ENCODE measurements at regions not wholly inside any gene's neighbourhood (a gene's known extent, or its start where the extent isn't known, plus 50 kb on each side); places are given as distances from the start of the nearest gene placed in this dataset.
A peak's percentile ranks its signal among the peaks of the same experiment; 100 is the strongest.
"Not testable (repeated sequence)": the region's sequence is repeated elsewhere in the genome, so short reads cannot be mapped to it uniquely, and the experiment has no call there.

GRCh38 chrX:128000033-128000432, 52.2 kb downstream of the ACTRT1 start:
- not testable (repeated sequence) for H3K27ac ChIP-seq (ENCODE audit: low read length); H3K4me3 ChIP-seq (ENCODE audit: low read length); H3K9me3 ChIP-seq (replicated peaks; ENCODE audit: control insufficient read depth, low read depth, low read length); H3K4me1 ChIP-seq (ENCODE audit: control insufficient read depth, insufficient read depth, low read length); H3K36me3 ChIP-seq (ENCODE audit: control insufficient read depth, insufficient read depth, low read length); DNase-seq; H3K27me3 ChIP-seq (ENCODE audit: control insufficient read depth, insufficient read depth, low read length)
- WGBS (ENCODE audit: insufficient coverage): no CpG with 5 or more reads among the region's 6 CpGs

- no CpG with 5 or more reads among the region's 1 CpG for WGBS (ENCODE audit: insufficient coverage)
- no peak for DNase-seq
- Histone ChIP-seq H3K36me3 (ENCODE audit: control insufficient read depth, insufficient read depth, low read length) (no peaks in the 10 kb centered on the region), H3K27ac (ENCODE audit: low read length) (no peak overlapping the region), H3K4me1 (ENCODE audit: control insufficient read depth, insufficient read depth, low read length) (no peaks in the 10 kb centered on the region), H3K27me3 (ENCODE audit: control insufficient read depth, insufficient read depth, low read length) (no peaks in the 10 kb centered on the region), H3K4me3 (ENCODE audit: low read length) (no peak overlapping the region), H3K9me3 (replicated peaks; ENCODE audit: control insufficient read depth, low read depth, low read length) (peaks cover 2% of the 10 kb centered on the region)
Observed at GRCh38 chrX:127963696-127964095, 88.5 kb downstream of the ACTRT1 start.

GRCh38 chrX:127947450-127947849, 104.8 kb downstream of the ACTRT1 start:
- H3K36me3 ChIP-seq (ENCODE audit: control insufficient read depth, insufficient read depth, low read length): no peaks in the 10 kb centered on the region
- DNase-seq: no peak
- H3K27me3 ChIP-seq (ENCODE audit: control insufficient read depth, insufficient read depth, low read length): no peaks in the 10 kb centered on the region
- no peak overlapping the region for H3K4me3 ChIP-seq (ENCODE audit: low read length)
- no peaks in the 10 kb centered on the region for H3K9me3 ChIP-seq (replicated peaks; ENCODE audit: control insufficient read depth, low read depth, low read length)
- 67% methylated on average over 1 of the region's 2 CpGs for WGBS (ENCODE audit: insufficient coverage)
- H3K27ac ChIP-seq (ENCODE audit: low read length): no peak overlapping the region
- H3K4me1 ChIP-seq (ENCODE audit: control insufficient read depth, insufficient read depth, low read length): no peaks in the 10 kb centered on the region

GRCh38 chrX:127943571-127943970, 108.6 kb downstream of the ACTRT1 start:
- no peaks in the 10 kb centered on the region for H3K36me3 ChIP-seq (ENCODE audit: control insufficient read depth, insufficient read depth, low read length)
- H3K27ac ChIP-seq (ENCODE audit: low read length): no peak overlapping the region
- WGBS (ENCODE audit: insufficient coverage): no CpG with 5 or more reads among the region's 1 CpG
- no peaks in the 10 kb centered on the region for H3K4me1 ChIP-seq (ENCODE audit: control insufficient read depth, insufficient read depth, low read length)
- no peaks in the 10 kb centered on the region for H3K27me3 ChIP-seq (ENCODE audit: control insufficient read depth, insufficient read depth, low read length)
- H3K9me3 ChIP-seq (replicated peaks; ENCODE audit: control insufficient read depth, low read depth, low read length): no peaks in the 10 kb centered on the region
- no peak for DNase-seq
- no peak overlapping the region for H3K4me3 ChIP-seq (ENCODE audit: low read length)

GRCh38 chrX:127908384-127908783, 143.8 kb downstream of the ACTRT1 start:
- Histone ChIP-seq H3K9me3 (replicated peaks; ENCODE audit: control insufficient read depth, low read depth, low read length) (no peaks in the 10 kb centered on the region), H3K4me1 (ENCODE audit: control insufficient read depth, insufficient read depth, low read length) (no peaks in the 10 kb centered on the region), H3K4me3 (ENCODE audit: low read length) (no peak overlapping the region), H3K36me3 (ENCODE audit: control insufficient read depth, insufficient read depth, low read length) (no peaks in the 10 kb centered on the region), H3K27me3 (ENCODE audit: control insufficient read depth, insufficient read depth, low read length) (no peaks in the 10 kb centered on the region), H3K27ac (ENCODE audit: low read length) (no peak overlapping the region)
- DNase-seq: no peak
- 100% methylated on average over 2 of the region's 6 CpGs for WGBS (ENCODE audit: insufficient coverage)

- H3K27me3 ChIP-seq (ENCODE audit: control insufficient read depth, insufficient read depth, low read length): no peaks in the 10 kb centered on the region
- 88% methylated on average over 1 of the region's 2 CpGs for WGBS (ENCODE audit: insufficient coverage)
- H3K4me1 ChIP-seq (ENCODE audit: control insufficient read depth, insufficient read depth, low read length): no peaks in the 10 kb centered on the region
- peaks cover 3% of the 10 kb centered on the region for H3K9me3 ChIP-seq (replicated peaks; ENCODE audit: control insufficient read depth, low read depth, low read length)
- H3K27ac ChIP-seq (ENCODE audit: low read length): no peak overlapping the region
- no peak overlapping the region for H3K4me3 ChIP-seq (ENCODE audit: low read length)
- no peak for DNase-seq
- H3K36me3 ChIP-seq (ENCODE audit: control insufficient read depth, insufficient read depth, low read length): no peaks in the 10 kb centered on the region
Observed at GRCh38 chrX:127888767-127889166, 163.4 kb downstream of the ACTRT1 start.

GRCh38 chrX:127884921-127885320, 167.3 kb downstream of the ACTRT1 start:
- H3K27ac ChIP-seq (ENCODE audit: low read length): no peak overlapping the region
- H3K9me3 ChIP-seq (replicated peaks; ENCODE audit: control insufficient read depth, low read depth, low read length): no peaks in the 10 kb centered on the region
- 80% methylated on average over 3 of the region's 5 CpGs for WGBS (ENCODE audit: insufficient coverage)
- DNase-seq: no peak
- H3K4me1 ChIP-seq (ENCODE audit: control insufficient read depth, insufficient read depth, low read length): no peaks in the 10 kb centered on the region
- H3K27me3 ChIP-seq (ENCODE audit: control insufficient read depth, insufficient read depth, low read length): no peaks in the 10 kb centered on the region
- no peak overlapping the region for H3K4me3 ChIP-seq (ENCODE audit: low read length)
- H3K36me3 ChIP-seq (ENCODE audit: control insufficient read depth, insufficient read depth, low read length): no peaks in the 10 kb centered on the region

- Histone ChIP-seq H3K4me1 (ENCODE audit: control insufficient read depth, insufficient read depth, low read length) (no peaks in the 10 kb centered on the region), H3K9me3 (replicated peaks; ENCODE audit: control insufficient read depth, low read depth, low read length) (no peaks in the 10 kb centered on the region), H3K36me3 (ENCODE audit: control insufficient read depth, insufficient read depth, low read length) (no peaks in the 10 kb centered on the region), H3K27me3 (ENCODE audit: control insufficient read depth, insufficient read depth, low read length) (no peaks in the 10 kb centered on the region), H3K27ac (ENCODE audit: low read length) (no peak overlapping the region), H3K4me3 (ENCODE audit: low read length) (no peak overlapping the region)
- WGBS (ENCODE audit: insufficient coverage): no CpG with 5 or more reads among the region's 2 CpGs
- DNase-seq: no peak
Observed at GRCh38 chrX:127879585-127879984, 172.6 kb downstream of the ACTRT1 start.

GRCh38 chrX:127877318-127877717, 174.9 kb downstream of the ACTRT1 start:
- H3K9me3 ChIP-seq (replicated peaks; ENCODE audit: control insufficient read depth, low read depth, low read length): no peaks in the 10 kb centered on the region
- no peaks in the 10 kb centered on the region for H3K27me3 ChIP-seq (ENCODE audit: control insufficient read depth, insufficient read depth, low read length)
- H3K4me1 ChIP-seq (ENCODE audit: control insufficient read depth, insufficient read depth, low read length): no peaks in the 10 kb centered on the region
- no CpG with 5 or more reads among the region's 3 CpGs for WGBS (ENCODE audit: insufficient coverage)
- no peaks in the 10 kb centered on the region for H3K36me3 ChIP-seq (ENCODE audit: control insufficient read depth, insufficient read depth, low read length)
- peak; percentile 55 for DNase-seq
- H3K4me3 ChIP-seq (ENCODE audit: low read length): no peak overlapping the region
- peak overlapping the region; percentile 59 for H3K27ac ChIP-seq (ENCODE audit: low read length)

- H3K9me3 ChIP-seq (replicated peaks; ENCODE audit: control insufficient read depth, low read depth, low read length): no peaks in the 10 kb centered on the region
- no CpG with 5 or more reads among the region's 4 CpGs for WGBS (ENCODE audit: insufficient coverage)
- no peaks in the 10 kb centered on the region for H3K36me3 ChIP-seq (ENCODE audit: control insufficient read depth, insufficient read depth, low read length)
- no peak overlapping the region for H3K27ac ChIP-seq (ENCODE audit: low read length)
- no peak overlapping the region for H3K4me3 ChIP-seq (ENCODE audit: low read length)
- no peaks in the 10 kb centered on the region for H3K27me3 ChIP-seq (ENCODE audit: control insufficient read depth, insufficient read depth, low read length)
- no peaks in the 10 kb centered on the region for H3K4me1 ChIP-seq (ENCODE audit: control insufficient read depth, insufficient read depth, low read length)
- no peak for DNase-seq
Observed at GRCh38 chrX:127873637-127874036, 178.6 kb downstream of the ACTRT1 start.

- H3K36me3 ChIP-seq (ENCODE audit: control insufficient read depth, insufficient read depth, low read length); DNase-seq; H3K9me3 ChIP-seq (replicated peaks; ENCODE audit: control insufficient read depth, low read depth, low read length); H3K27me3 ChIP-seq (ENCODE audit: control insufficient read depth, insufficient read depth, low read length); H3K27ac ChIP-seq (ENCODE audit: low read length); H3K4me3 ChIP-seq (ENCODE audit: low read length); H3K4me1 ChIP-seq (ENCODE audit: control insufficient read depth, insufficient read depth, low read length): not testable (repeated sequence)
- 89% methylated on average over 8 of the region's 8 CpGs for WGBS (ENCODE audit: insufficient coverage)
Observed at GRCh38 chrX:127866857-127867256, 185.3 kb downstream of the ACTRT1 start.

Data from muscle of leg (tissue), 3 donors.